ENCODE measurements at regions not wholly inside any gene's neighbourhood (a gene's known extent, or its start where the extent isn't known, plus 50 kb on each side); places are given as distances from the start of the nearest gene placed in this dataset.

GRCh38 chr9:103215197-103215596, 220.1 kb downstream of the CYLC2 start:
- TF ChIP-seq GATA2 (IDR thresholded peaks at IDR 0.05; ENCODE audit: low read depth, low read length) (no peak), GATA3 (IDR thresholded peaks at IDR 0.05; ENCODE audit: low read depth, low read length) (no peak)

All from SH-SY5Y (cell line).